CD4-positive, alpha-beta T cell treated with Interferon alpha-2 for 1 hour (primary cell): ENCODE measurements at regions not wholly inside any gene's neighbourhood (a gene's known extent, or its start where the extent isn't known, plus 50 kb on each side); places are given as distances from the start of the nearest gene placed in this dataset.
"Not testable (repeated sequence)": the region's sequence is repeated elsewhere in the genome, so short reads cannot be mapped to it uniquely, and the experiment has no call there.

Experiments
- DNase-seq, 2 donors: peaks; one replicate each; pipeline ENCODE4 v3.0.0-alpha.2; 2020 to 2022

- no peak for DNase-seq
Measured at GRCh38 chr6:113744861-113745260, 112.3 kb upstream of the MARCKS start.

DNA sequence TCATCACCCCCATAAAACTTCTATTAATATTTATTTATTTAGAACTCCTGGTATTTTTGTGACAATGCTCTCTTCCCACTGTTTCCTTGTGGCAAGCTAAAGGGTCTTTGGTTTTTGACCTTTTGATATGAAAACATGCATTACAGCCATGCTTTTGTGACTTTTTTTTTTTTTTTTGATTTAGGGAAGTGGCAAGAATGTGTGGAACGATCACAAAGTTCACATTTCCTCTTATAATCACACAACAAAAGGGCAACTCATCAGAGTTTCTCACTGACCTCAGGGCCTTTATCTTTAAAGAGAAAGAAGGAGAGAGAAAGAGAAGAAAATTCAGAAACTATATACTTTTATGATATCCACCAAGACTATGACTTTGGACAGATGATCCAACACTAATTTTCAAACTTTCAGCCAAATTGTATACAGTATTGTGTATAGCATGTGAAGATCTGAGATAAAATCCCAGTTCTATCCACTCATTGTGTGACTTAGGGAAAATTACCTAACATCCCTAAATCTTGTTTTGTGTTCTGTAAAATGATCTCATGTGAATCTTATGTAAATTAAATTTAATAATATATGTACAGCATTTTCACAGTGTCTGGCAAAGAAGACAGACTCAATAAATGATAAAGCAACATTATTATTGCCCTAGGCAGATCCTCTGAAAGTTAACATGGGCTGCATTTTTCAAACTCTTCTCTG lies 106.8 kb upstream of the MARCKS start:
- no peak for DNase-seq

- DNase-seq, result no peak
Measured at GRCh38 chr6:113754291-113754690, 102.9 kb upstream of the MARCKS start.

DNA sequence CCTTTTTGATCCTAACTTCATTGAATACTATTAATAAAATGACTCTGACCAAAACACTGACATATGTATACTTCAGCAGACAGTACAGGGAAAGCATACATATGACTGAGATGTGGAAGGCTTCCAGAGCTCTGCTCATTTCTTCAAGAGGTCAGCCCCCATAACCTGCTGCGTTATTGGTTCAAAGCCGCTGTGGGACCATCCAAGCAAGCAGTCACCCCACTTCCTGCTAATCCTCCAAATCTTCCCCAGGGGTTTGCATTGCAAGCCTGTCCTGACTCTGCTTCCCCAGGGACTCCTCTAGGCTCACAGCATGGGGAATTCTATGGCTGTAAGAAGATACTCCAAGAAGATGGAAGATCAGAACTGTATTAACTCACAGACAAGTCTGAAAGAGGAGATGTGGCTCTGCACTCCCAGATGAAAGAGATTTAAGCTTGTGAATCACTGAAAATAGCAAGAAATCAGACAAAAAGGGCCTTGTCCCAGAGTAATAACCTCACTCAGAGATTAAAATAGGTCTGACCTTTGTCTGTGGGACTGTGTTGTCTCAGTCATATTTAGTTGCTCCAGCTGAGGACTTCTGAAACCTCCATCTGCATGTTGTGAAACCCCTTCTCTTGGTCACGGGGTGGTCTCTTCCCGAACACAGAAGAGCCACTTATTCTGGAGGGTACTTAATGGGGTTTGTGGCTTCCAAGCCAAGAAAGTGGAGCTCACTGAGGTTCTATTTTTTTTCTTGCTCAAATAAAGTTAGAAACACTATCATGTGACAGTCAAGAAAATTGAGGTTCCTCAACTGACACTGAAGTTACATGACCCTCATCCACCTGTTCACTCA lies 101.5 kb upstream of the MARCKS start:
- DNase-seq, result no peak

GRCh38 chr6:113756290-113756665 lies 100.9 kb upstream of the MARCKS start:
- DNase-seq, result no peak

DNA sequence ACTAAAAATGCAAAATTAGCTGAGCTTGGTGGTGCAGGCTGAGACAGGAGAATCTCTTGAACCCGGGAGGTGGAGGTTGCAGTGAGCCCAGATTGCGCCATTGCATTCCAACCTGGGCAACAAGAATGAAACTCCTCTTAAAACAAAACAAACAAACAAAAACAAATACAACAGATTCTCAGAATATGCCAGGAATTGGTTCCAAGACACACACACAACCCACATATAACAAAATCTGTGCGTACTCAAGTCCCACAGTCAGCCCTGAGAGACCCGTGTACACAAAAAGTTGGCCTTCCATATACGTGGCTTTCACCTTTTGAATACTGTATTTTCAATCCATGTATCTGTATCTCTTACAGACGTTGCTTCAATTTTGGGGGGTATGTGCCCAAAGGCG lies 98.9 kb upstream of the MARCKS start:
- no peak for DNase-seq

DNA sequence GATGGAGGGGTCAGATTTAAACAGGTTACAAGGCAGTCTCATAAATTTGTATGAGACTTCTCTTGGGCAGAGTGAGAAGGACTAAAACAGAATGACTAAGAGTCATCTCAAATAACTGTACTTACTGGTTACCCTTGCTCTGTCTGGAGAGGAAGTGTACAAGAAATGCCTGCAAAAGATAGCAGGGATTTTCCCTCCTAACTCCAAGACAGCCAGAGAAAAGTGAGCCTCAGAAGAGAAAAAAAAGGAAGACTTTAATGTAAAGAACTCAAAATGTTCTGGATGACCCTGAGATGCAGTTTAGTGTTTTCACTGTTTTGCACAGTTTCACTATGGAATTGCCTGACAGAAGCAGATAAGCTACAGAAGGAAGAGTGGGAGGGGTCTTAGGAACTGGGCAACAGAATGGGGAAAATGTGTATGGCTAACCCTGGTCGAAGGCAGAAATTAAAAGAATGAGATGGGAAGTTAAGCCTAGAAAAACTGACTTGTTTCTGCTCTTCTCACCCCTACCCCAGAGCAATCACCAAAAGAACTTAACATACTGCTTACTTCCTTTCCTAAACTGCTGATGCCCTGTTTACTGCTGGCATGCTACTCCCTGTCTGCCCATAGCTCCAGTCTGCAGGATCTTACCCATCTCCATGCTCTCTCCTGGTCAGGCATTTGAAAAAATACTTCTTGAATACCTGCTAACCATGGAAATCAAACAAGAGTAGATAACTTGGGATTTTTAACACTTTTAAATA lies 98.1 kb upstream of the MARCKS start:
- DNase-seq, result no peak

DNA sequence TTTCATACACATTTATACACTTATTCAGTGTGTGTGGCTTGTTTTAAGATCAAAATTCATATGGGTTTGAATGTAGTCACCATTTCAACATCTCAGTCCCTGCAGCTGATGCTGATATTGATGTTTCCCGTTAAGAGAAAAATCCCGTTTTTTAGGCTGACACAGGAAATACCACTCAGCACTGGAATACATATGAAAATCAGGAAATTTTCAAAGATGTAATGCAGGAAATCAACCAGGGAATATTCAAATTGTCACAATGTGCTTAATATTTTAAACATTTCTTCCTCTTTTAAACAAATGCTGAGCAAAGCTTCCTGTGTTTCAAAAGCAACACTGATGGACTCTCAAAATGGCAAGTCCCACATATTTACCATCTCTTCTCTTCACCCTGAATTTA lies 94.5 kb upstream of the MARCKS start:
- DNase-seq, result no peak

DNA sequence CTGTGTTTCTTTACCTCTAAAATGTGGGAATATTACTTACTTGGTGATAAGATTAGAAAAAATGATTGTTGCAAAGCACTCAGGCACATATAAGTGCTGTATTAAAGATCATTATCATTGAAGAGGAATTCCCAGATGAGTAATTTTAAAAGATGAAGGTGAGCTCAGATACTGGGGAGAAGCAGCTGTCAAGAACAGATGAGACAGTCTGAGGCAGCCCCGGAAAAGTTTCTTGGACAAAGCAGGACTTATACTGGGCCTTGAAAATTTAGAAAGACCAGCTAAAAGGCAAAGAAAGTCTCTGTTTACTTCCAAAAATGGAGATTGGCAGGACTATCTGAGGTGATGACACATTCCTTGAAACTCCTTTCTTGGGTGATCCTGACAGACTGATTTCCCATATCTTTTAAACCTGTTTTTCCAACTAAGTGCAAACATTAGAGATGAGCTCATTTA lies 93.8 kb upstream of the MARCKS start:
- no peak for DNase-seq

DNA sequence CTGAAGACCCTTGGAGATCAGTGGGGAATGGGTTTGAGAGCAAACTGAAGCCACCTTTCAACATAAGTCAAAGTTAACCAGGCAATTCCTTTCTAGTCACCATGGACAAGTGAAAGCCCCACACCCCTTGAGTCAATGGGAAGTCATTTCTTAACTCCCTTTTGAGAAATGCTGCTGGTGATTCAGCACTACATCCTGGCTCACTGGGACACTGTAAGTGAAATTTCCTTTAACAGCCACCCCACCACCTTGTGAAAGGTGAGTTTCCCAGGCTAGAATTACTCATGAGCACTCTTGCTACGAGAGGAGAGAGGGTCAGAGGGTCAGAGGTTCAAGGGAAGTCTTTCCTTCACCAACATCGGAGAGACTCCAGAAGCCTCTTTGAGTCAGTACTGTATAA lies 93.3 kb upstream of the MARCKS start:
- peak in 1 of 2 donors; percentile 44 for DNase-seq

- DNase-seq, result no peak
Measured at GRCh38 chr6:113765909-113766308, 91.2 kb upstream of the MARCKS start.

GRCh38 chr6:113767985-113768384 lies 89.2 kb upstream of the MARCKS start:
- DNase-seq, result no peak

- DNase-seq, result no peak
Measured at GRCh38 chr6:113772961-113773360, 84.2 kb upstream of the MARCKS start.

DNA sequence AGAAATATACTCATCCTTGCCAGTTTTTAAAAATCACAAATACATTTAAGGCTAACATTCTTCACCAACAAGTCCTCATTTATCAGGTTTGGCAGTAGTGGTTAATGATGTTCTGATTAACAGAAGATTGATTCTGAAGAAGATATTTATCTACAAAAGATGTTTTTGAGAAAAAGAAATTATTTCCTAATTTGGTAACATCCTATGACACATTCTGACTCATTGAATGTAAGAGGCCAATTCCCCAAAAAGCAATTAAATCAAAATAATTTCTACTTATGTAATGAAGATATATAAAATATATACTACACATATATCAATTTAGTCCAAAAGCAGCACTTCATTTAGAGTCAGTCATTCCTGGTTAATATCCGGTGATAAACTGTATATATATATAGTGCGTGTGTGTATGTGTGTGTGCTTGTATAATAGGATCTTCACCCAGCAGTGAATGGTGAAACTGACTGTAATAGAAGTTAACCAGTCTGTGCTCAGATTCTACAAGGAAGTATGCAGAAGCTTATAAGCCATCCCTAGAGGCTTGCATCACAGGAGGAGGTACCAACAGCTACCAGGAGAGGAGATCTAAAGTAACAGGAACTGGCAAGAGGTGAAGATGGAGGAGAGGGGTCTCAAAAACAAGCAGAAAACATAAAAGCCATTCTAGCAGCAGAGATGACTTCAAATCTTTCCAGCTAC lies 82.9 kb upstream of the MARCKS start:
- DNase-seq, result no peak

DNA sequence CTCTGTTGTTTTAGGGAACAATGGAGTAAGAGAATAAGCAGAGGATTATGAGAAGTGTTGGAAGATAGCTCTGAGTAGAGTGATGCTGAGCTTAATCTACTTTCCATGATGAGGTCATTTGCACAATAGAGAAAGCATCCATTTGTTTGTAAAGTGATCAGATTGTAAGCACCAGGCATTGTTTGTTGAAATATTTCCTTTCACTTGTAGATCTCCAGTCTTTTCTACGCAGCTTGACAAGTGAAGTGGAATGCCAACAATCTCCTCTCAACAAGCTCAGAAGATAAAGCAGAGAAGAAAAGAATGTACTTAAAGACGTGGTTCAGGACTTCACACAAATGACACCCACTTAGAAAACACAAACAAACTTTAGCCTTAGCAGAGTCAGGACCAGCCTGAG lies 80.1 kb upstream of the MARCKS start:
- no peak for DNase-seq

DNA sequence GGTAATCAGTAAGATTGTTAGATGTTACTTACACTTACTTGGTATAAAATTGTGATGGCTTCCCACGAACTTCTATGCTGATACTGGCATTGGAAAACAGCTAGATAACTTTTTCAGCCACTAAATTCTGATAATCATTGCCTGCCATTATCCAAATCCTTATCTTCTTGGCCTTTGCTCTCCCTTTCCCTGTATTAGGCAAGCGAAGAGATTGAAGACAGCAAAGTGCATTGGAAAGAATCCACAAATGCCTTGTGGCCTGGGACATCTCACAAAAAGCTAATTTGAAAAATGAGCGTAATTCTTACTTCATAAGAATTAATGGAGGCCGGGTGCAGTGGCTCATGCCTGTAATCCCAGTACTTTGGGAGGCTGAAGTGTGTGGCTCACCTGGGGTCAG lies 79.5 kb upstream of the MARCKS start:
- no peak for DNase-seq

DNA sequence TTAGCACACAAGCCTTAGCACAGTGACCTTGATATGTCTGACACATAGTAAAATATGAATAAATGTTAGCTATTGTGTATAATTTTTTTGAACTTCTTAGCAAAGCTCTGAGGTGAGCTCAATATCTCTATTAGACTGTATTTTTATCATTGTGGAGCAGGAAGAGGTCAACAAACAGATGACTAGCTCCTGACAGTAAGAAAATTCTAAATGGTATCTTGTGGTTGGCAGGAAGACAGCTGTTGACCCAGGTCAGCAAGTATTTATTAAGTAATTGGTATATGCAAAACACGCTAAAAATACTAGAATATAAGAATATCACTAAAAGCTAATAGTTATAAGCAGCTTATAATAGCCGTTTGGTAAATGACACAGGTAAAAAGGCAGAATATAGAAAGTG lies 77.5 kb upstream of the MARCKS start:
- DNase-seq, result no peak

- DNase-seq, result no peak
Measured at GRCh38 chr6:113782636-113783035, 74.5 kb upstream of the MARCKS start.

GRCh38 chr6:113786168-113786567 lies 71.0 kb upstream of the MARCKS start:
- no peak for DNase-seq

DNA sequence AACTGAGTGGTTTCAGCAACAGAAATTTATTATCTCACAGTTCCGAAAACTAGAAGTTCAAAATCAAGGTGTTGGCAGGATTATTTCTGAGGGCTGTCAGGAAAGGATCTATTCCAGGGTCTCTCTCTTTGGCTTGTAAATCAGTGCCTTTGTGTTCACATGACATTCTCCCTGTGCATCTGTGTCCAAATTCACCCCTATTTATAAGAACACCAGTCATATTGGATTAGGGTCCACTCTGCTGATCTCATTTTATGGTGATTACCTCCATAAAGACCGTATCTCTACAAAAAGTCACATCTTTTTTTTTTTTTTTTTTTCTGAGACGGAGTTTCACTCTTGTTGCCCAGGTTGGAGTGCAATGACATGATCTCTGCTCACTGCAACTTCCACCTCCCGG lies 68.6 kb upstream of the MARCKS start:
- DNase-seq, result no peak

GRCh38 chr6:113791225-113791624 lies 65.9 kb upstream of the MARCKS start:
- DNase-seq, result not testable (repeated sequence)

DNA sequence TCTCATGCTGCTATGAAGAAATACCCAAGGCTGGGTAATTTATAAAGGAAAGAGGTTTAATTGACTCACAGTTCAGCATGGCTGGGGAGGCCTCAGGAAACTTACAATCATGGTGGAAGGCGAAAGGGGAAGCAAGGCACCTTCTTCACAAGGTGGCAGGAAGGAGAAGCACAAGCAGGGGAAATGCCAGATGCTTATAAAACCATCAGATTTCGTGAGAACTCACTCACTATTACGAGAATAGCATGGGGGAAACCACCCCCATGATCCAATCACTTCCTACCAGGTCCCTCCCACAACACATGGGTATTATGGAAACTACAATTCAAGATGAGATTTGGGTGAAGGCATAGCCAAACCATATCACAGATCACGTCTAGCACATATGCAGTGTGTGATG lies 61.8 kb upstream of the MARCKS start:
- peak in 1 of 2 donors; percentile 4 for DNase-seq

GRCh38 chr6:113796038-113796437 lies 61.1 kb upstream of the MARCKS start:
- no peak for DNase-seq
